DND-41 (cell line): ENCODE measurements at regions not wholly inside any gene's neighbourhood (a gene's known extent, or its start where the extent isn't known, plus 50 kb on each side); places are given as distances from the start of the nearest gene placed in this dataset.

Experiments
- ATAC-seq: fragments of 200-7000 bp; cut with Tn5 transposase; 3 replicates; pipeline ENCODE4 v1.9.1; 2021; ENCODE audit warnings: low read depth; ENCODE audit not compliant: insufficient read depth
- DNase-seq: peaks from one replicate; pipeline ENCODE4 v3.0.0-alpha.2; 2020
- H2AFZ ChIP-seq: 2 replicates; pipeline ENCODE4 v1.6.0; 2012; ENCODE audit warnings: low read depth, low read length
- H3K27ac ChIP-seq: 2 replicates; pipeline ENCODE4 v1.5.1; 2012; ENCODE audit warnings: low read length, inconsistent platforms
- H3K27me3 ChIP-seq: fragments of 200-600 bp; sonication (generic); 2 replicates; pipeline ENCODE4 v1.6.0; 2012; ENCODE audit warnings: low read length, mild to moderate bottlenecking, inconsistent platforms; ENCODE audit not compliant: insufficient read depth, poor library complexity
- H3K36me3 ChIP-seq: 2 replicates; pipeline ENCODE4 v1.5.1; 2012; ENCODE audit warnings: low read length, inconsistent platforms; ENCODE audit not compliant: insufficient read depth
- H3K4me1 ChIP-seq: 2 replicates; pipeline ENCODE4 v1.5.1; 2012; ENCODE audit warnings: mild to moderate bottlenecking, low read length; ENCODE audit not compliant: insufficient read depth
- H3K4me2 ChIP-seq: 2 replicates; pipeline ENCODE4 v1.6.0; 2012; ENCODE audit warnings: mild to moderate bottlenecking, moderate library complexity, low read length, inconsistent platforms; ENCODE audit not compliant: insufficient read depth
- H3K4me3 ChIP-seq, 2 experiments: fragments of 200-600 bp in 1 of 2; shearing (Covaris generic) in 1 of 2; 2 replicates each; pipeline ENCODE4 v1.5.1; 2012 to 2016; ENCODE audit warnings: inconsistent platforms in 2 of 2, low read length in 2 of 2, mild to moderate bottlenecking in 2 of 2, low read depth in 1 of 2, moderate library complexity in 1 of 2
- H3K79me2 ChIP-seq: 2 replicates; pipeline ENCODE4 v1.6.0; 2012; ENCODE audit warnings: low read length, inconsistent platforms; ENCODE audit not compliant: insufficient read depth
- H3K9ac ChIP-seq: 2 replicates; pipeline ENCODE4 v1.6.0; 2012; ENCODE audit warnings: low read depth, mild to moderate bottlenecking, inconsistent platforms, low read length, moderate library complexity
- H3K9me3 ChIP-seq: 2 replicates; pipeline ENCODE4 v1.5.1; 2012; ENCODE audit warnings: low read length, moderate library complexity, mild to moderate bottlenecking, inconsistent platforms; ENCODE audit not compliant: insufficient read depth, severe bottlenecking
- H4K20me1 ChIP-seq: 2 replicates; pipeline ENCODE4 v1.6.0; 2012; ENCODE audit warnings: low read length; ENCODE audit not compliant: insufficient read depth
- EZH2 ChIP-seq: IDR thresholded peaks from 3 replicates; pipeline ENCODE4 v1.6.1; 2012; ENCODE audit warnings: borderline replicate concordance, low read depth, mild to moderate bottlenecking, moderate library complexity, low read length, inconsistent platforms; ENCODE audit not compliant: severe bottlenecking
- TF ChIP-seq, protein P1 (sequence below): IDR thresholded peaks from 2 replicates; pipeline ENCODE4 v1.5.1; 2012; ENCODE audit warnings: borderline replicate concordance, low read length, moderate library complexity, mild to moderate bottlenecking; ENCODE audit not compliant: poor library complexity, severe bottlenecking; ENCODE audit errors: extremely low read depth

GRCh38 chr12:127539226-127539858 lies 727.6 kb upstream of the TMEM132C start:
- Histone ChIP-seq H3K4me3 (no peak overlapping the region), H3K9ac (no peak overlapping the region), H3K4me2 (no peak overlapping the region), H3K9me3 (no peaks in the 10 kb centered on the region), H2AFZ (no peak overlapping the region), H3K4me1 (no peaks in the 10 kb centered on the region), H4K20me1 (no peaks in the 10 kb centered on the region), H3K27me3 (no peaks in the 10 kb centered on the region), H3K27ac (no peak overlapping the region), H3K79me2 (no peaks in the 10 kb centered on the region), H3K36me3 (no peaks in the 10 kb centered on the region)
- TF ChIP-seq, protein P1, sequence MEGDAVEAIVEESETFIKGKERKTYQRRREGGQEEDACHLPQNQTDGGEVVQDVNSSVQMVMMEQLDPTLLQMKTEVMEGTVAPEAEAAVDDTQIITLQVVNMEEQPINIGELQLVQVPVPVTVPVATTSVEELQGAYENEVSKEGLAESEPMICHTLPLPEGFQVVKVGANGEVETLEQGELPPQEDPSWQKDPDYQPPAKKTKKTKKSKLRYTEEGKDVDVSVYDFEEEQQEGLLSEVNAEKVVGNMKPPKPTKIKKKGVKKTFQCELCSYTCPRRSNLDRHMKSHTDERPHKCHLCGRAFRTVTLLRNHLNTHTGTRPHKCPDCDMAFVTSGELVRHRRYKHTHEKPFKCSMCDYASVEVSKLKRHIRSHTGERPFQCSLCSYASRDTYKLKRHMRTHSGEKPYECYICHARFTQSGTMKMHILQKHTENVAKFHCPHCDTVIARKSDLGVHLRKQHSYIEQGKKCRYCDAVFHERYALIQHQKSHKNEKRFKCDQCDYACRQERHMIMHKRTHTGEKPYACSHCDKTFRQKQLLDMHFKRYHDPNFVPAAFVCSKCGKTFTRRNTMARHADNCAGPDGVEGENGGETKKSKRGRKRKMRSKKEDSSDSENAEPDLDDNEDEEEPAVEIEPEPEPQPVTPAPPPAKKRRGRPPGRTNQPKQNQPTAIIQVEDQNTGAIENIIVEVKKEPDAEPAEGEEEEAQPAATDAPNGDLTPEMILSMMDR, result no peak
- no peak for TF ChIP-seq EZH2
- DNase-seq, result no peak
- no peak for ATAC-seq

GRCh38 chr12:127542391-127542790 lies 724.6 kb upstream of the TMEM132C start:
- H3K9ac ChIP-seq, result no peak overlapping the region
- DNase-seq, result no peak
- no peaks in the 10 kb centered on the region for H3K4me1 ChIP-seq
- no peaks in the 10 kb centered on the region for H3K79me2 ChIP-seq
- H2AFZ ChIP-seq, result no peak overlapping the region
- H3K27ac ChIP-seq, result no peak overlapping the region
- H4K20me1 ChIP-seq, result no peaks in the 10 kb centered on the region
- no peaks in the 10 kb centered on the region for H3K9me3 ChIP-seq
- TF ChIP-seq EZH2, result no peak
- TF ChIP-seq, protein P1, result no peak
- no peak for ATAC-seq
- no peak overlapping the region for H3K4me2 ChIP-seq
- H3K27me3 ChIP-seq, result no peaks in the 10 kb centered on the region
- H3K36me3 ChIP-seq, result no peaks in the 10 kb centered on the region
- no peak overlapping the region for H3K4me3 ChIP-seq

DNA sequence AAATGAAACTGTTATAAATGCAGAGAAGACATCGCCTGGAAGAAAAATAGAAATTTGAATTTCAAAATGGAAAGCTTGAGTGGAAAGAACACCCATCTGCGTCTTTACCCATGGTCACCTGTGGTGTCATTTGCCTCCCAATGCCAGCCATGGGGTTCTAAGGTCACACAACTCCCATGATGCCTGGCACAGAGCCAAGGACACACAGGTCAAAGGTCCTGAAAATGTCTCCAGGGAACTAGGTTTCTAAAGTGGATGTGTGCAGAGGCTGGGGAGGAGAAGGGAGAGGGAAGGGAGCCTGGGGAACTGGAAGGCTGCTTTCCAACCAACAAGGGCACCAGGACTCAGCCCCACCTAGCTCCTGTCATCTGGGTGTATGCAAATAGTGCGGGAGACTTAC lies 724.0 kb upstream of the TMEM132C start:
- TF ChIP-seq, protein P1, result no peak
- TF ChIP-seq EZH2, result no peak
- Histone ChIP-seq H2AFZ (no peak overlapping the region), H3K79me2 (no peaks in the 10 kb centered on the region), H3K4me2 (no peak overlapping the region), H3K27ac (no peak overlapping the region), H4K20me1 (no peaks in the 10 kb centered on the region), H3K36me3 (no peaks in the 10 kb centered on the region), H3K4me1 (no peaks in the 10 kb centered on the region), H3K9ac (no peak overlapping the region), H3K9me3 (no peaks in the 10 kb centered on the region), H3K4me3 (no peak overlapping the region), H3K27me3 (no peaks in the 10 kb centered on the region)
- no peak for DNase-seq
- ATAC-seq, result no peak
